ENCODE measurements at regions not wholly inside any gene's neighbourhood (a gene's known extent, or its start where the extent isn't known, plus 50 kb on each side); places are given as distances from the start of the nearest gene placed in this dataset.

DNA sequence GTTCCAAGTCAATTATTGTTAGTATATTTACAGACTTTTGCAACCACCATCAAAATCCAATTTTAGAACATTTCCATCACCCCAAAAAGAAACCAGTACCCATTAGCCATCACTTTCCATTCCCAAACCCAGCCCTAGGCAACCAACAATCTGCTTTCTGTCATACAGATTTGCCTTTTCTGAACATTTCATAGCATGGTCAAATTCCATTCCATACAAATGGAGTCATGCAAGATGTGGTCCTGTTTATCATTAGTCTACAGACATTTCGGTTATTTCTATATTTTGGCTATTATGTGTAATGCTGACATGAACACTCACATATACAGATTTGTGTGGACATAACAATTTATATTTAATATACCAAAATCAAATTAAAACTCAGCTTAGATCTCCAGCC is 508.7 kb downstream of the ZNF674 start:
- H3K4me3 ChIP-seq (ENCODE audit: low read depth, low read length), result no peak overlapping the region
- TF ChIP-seq, protein P1, sequence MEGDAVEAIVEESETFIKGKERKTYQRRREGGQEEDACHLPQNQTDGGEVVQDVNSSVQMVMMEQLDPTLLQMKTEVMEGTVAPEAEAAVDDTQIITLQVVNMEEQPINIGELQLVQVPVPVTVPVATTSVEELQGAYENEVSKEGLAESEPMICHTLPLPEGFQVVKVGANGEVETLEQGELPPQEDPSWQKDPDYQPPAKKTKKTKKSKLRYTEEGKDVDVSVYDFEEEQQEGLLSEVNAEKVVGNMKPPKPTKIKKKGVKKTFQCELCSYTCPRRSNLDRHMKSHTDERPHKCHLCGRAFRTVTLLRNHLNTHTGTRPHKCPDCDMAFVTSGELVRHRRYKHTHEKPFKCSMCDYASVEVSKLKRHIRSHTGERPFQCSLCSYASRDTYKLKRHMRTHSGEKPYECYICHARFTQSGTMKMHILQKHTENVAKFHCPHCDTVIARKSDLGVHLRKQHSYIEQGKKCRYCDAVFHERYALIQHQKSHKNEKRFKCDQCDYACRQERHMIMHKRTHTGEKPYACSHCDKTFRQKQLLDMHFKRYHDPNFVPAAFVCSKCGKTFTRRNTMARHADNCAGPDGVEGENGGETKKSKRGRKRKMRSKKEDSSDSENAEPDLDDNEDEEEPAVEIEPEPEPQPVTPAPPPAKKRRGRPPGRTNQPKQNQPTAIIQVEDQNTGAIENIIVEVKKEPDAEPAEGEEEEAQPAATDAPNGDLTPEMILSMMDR (IDR thresholded peaks at IDR 0.05; ENCODE audit: borderline replicate concordance, insufficient read depth, low read depth, low read length), result no peak

DNA sequence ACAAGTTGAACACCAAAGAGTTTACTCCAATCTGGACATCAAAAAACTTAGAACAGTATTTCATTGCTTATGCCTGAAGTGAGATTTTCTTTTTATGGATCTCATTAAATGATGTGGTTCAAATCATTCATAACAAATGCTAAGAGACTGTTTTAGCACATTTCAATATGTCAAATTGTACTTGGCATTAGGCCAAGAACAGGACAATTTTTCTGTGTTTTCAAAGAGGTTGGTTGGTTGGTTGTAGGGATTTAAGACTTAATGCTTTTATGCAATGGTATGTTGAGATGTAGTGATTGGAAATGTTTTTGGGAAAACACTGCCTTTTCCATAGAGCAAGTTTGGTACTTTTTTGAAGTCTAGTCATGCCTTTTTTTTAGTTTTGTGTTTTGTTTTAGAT is 510.4 kb downstream of the ZNF674 start:
- H3K4me3 ChIP-seq (ENCODE audit: low read depth, low read length), result no peak overlapping the region
- TF ChIP-seq, protein P1 (IDR thresholded peaks at IDR 0.05; ENCODE audit: borderline replicate concordance, insufficient read depth, low read depth, low read length), result no peak

DNA sequence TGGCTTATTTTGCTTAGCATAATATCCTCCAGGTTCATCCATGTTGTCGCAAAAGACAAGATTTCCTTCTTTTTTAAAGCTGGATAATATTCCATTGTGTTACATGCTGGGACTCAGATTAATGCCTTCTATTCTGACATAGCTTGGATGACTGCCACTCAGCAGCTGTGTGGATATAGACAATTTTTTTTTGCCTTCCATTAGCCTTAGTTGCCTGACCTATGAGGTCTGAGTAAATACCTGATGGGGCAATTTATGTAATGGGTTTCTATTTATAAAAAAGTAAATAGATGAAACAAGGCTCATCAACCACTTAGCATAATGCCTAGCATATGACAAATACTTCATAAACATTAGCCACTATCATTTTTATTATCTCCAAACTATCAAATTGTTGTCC is 515.4 kb downstream of the ZNF674 start:
- H3K4me3 ChIP-seq (ENCODE audit: low read depth, low read length), result no peak overlapping the region
- TF ChIP-seq, protein P1 (IDR thresholded peaks at IDR 0.05; ENCODE audit: borderline replicate concordance, insufficient read depth, low read depth, low read length), result no peak

DNA sequence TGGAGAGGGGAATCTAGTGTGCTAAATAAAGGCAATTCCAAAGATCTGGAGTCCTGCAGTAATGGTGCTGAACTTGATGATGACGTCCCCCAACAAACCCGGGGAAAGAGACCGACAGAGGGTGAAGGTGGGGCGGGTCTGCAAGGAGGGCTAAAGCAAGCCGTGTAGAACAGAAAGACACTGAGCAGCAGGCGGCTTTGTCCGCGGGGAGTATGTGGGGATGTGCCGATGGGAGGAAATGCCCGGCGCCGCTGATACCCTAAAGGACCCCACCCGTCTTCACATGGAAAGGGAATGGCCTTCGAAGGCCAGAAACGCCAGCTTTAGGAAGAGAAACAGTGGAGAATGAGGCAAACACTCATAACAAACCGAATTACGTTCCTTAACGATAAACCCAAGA is 528.9 kb downstream of the ZNF674 start:
- TF ChIP-seq, protein P1 (IDR thresholded peaks at IDR 0.05; ENCODE audit: borderline replicate concordance, insufficient read depth, low read depth, low read length), result no peak
- H3K4me3 ChIP-seq (ENCODE audit: low read depth, low read length), result no peak overlapping the region

DNA sequence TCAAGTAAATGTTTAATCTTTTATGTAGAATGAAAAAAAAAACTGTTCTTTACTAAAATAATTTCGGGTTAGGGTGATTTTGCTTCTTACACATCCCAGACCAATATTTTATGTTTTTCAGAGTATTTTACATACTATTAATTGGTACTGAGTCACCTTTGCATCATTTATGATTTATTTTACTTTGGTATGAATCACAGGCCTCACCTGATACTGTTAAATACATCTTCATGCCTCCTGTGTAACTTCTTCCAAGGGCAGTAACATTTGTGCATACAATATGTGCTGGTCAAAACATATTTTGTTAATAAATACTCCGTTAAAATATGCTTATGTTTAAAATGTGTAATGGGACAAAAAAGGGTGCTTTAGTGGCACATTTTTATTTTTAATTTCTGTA is 529.6 kb downstream of the ZNF674 start:
- TF ChIP-seq, protein P1 (IDR thresholded peaks at IDR 0.05; ENCODE audit: borderline replicate concordance, insufficient read depth, low read depth, low read length), result no peak

DNA sequence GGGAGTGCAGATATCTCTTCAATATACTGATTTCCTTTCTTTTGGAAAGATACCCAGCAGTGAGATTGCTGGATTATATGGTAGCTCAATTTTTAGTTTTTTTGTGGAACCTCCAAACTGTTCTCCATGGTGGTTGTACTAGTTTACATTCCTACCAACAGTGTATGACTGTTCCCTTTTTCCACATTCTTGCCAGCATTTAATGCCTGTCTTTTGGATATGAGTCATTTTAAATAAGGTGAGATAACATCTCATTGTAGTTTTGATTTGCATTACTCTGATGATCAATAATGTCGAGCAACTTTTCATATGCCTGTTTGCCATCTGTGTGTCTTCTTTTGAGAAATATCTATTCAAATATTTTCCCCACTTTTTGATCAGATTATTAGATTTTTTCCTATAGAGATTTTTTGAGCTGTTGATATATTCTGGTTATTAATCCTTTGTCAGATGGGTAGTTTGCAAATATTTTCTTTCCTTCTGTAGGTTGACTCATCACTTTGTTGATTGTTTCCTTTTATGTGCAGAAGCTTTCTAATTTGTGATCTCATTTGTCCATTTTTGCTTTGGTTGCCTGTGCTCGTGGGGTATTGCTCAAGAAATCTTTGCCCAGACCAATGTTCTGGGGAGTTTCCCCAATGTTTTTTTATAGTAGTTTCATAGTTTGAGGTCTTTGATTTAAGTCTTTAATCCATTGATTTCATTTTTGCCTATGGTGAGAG is 552.7 kb downstream of the ZNF674 start:
- no peak overlapping the region for H3K4me3 ChIP-seq (ENCODE audit: low read depth, low read length)
- TF ChIP-seq, protein P1 (IDR thresholded peaks at IDR 0.05; ENCODE audit: borderline replicate concordance, insufficient read depth, low read depth, low read length), result no peak

More for the DNA sequence above, 529.6 kb downstream of the ZNF674 start:
- H3K4me3 ChIP-seq (ENCODE audit: low read depth, low read length), result no peak overlapping the region

DNA sequence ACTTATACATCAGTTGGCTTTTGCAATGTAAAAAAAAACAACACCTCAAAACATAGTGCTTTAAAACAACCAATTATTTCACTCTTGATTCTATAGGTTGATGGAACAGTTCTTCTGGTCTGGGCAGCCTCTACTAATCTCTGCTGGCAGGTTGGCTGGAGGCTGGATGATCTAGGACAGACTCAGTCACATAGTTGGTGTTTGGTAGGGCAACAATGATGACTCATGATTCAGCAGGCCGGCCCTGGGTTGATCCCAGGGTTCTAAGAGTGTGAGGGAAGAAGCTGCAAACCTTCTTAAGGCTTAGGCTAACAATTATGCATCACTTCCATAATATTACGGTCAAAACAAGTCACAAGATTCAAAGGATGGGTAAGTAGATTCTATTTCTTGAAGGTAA is 558.2 kb downstream of the ZNF674 start:
- no peak overlapping the region for H3K4me3 ChIP-seq (ENCODE audit: low read depth, low read length)
- TF ChIP-seq, protein P1 (IDR thresholded peaks at IDR 0.05; ENCODE audit: borderline replicate concordance, insufficient read depth, low read depth, low read length), result no peak
